Suprapubic skin (tissue), 4 donors: ENCODE measurements at regions not wholly inside any gene's neighbourhood (a gene's known extent, or its start where the extent isn't known, plus 50 kb on each side); places are given as distances from the start of the nearest gene placed in this dataset.

ENCODE experiments used
- DNase-seq, 2 donors: peaks; one replicate each; pipeline ENCODE4 v3.0.0-alpha.2; 2019; ENCODE audit warnings: low spot score in 2 of 2
- H3K27ac ChIP-seq: fragments of 200-600 bp; sonication (generic); one replicate; pipeline ENCODE4 v1.5.1; 2019
- H3K27me3 ChIP-seq: fragments of 200-600 bp; sonication (generic); one replicate; pipeline ENCODE4 v1.5.1; 2019
- H3K36me3 ChIP-seq: fragments of 200-600 bp; sonication (generic); one replicate; pipeline ENCODE4 v1.5.1; 2019
- H3K4me1 ChIP-seq: fragments of 200-600 bp; sonication (generic); one replicate; pipeline ENCODE4 v1.5.1; 2019
- H3K4me3 ChIP-seq: fragments of 200-600 bp; sonication (generic); one replicate; pipeline ENCODE4 v1.5.1; 2019; ENCODE audit warnings: mild to moderate bottlenecking
- H3K9me3 ChIP-seq: fragments of 200-600 bp; sonication (generic); one replicate; pipeline ENCODE4 v1.5.1; 2019
- CTCF ChIP-seq, 2 donors: fragments of 200-600 bp in 1 of 2; fragments of 450-650 bp in 1 of 2; sonication (generic) in 1 of 2; IDR thresholded peaks; one replicate each; pipeline ENCODE4 v1.5.1; 2016 to 2019; ENCODE audit warnings: antibody characterized with exemption in 2 of 2, mild to moderate bottlenecking in 1 of 2, moderate library complexity in 1 of 2
- EP300 ChIP-seq: sonication (generic); formaldehyde crosslinking; IDR thresholded peaks from one replicate; pipeline ENCODE4 v1.6.1; 2017; ENCODE audit warnings: antibody characterized with exemption
- POLR2A ChIP-seq, 2 donors: fragments of 450-650 bp; IDR thresholded peaks; one replicate each; pipeline ENCODE4 v1.6.1; 2017; ENCODE audit warnings: antibody characterized with exemption in 2 of 2, mild to moderate bottlenecking in 2 of 2, moderate library complexity in 2 of 2
- POLR2AphosphoS5 ChIP-seq, 3 donors: sonication (generic); formaldehyde crosslinking; IDR thresholded peaks; one replicate each; pipeline ENCODE4 v1.6.1; 2017; ENCODE audit warnings: antibody characterized with exemption in 3 of 3
- WGBS: methylation state at CpG from one replicate; pipeline ENCODE4 v1.1.5; 2018; 5-methylcytosine and 5-hydroxymethylcytosine counted together

GRCh38 chr2:134146620-134147019 lies 107.3 kb upstream of the MGAT5 start:
- Histone ChIP-seq H3K4me3 (no peak overlapping the region), H3K4me1 (peaks cover 39% of the 10 kb centered on the region), H3K9me3 (no peaks in the 10 kb centered on the region), H3K36me3 (no peaks in the 10 kb centered on the region), H3K27me3 (no peaks in the 10 kb centered on the region), H3K27ac (no peak overlapping the region)
- no peak for TF ChIP-seq POLR2A (IDR thresholded peaks at IDR 0.05)
- no peak for TF ChIP-seq POLR2AphosphoS5 (IDR thresholded peaks at IDR 0.05)
- TF ChIP-seq EP300, result no peak
- DNase-seq, result no peak
- 57% methylated on average over 5 of the region's 5 CpGs for WGBS

GRCh38 chr2:134148172-134148571 lies 105.7 kb upstream of the MGAT5 start:
- DNase-seq, result no peak
- Histone ChIP-seq H3K4me3 (no peak overlapping the region), H3K27ac (no peak overlapping the region), H3K36me3 (no peaks in the 10 kb centered on the region), H3K4me1 (peaks cover 36% of the 10 kb centered on the region), H3K9me3 (no peaks in the 10 kb centered on the region), H3K27me3 (no peaks in the 10 kb centered on the region)
- TF ChIP-seq CTCF (IDR thresholded peaks at IDR 0.05), result no peak
- TF ChIP-seq POLR2AphosphoS5 (IDR thresholded peaks at IDR 0.05), result no peak
- no peak for TF ChIP-seq EP300
- no peak for TF ChIP-seq POLR2A (IDR thresholded peaks at IDR 0.05)
- 95% methylated on average over 2 of the region's 2 CpGs for WGBS

GRCh38 chr2:134148843-134149472 lies 104.9 kb upstream of the MGAT5 start:
- no peaks in the 10 kb centered on the region for H3K36me3 ChIP-seq
- no peak overlapping the region for H3K4me3 ChIP-seq
- H3K4me1 ChIP-seq, result peaks cover 40% of the 10 kb centered on the region
- H3K27ac ChIP-seq, result no peak overlapping the region
- TF ChIP-seq POLR2A (IDR thresholded peaks at IDR 0.05), result no peak
- no peak for TF ChIP-seq CTCF (IDR thresholded peaks at IDR 0.05)
- no peak for TF ChIP-seq EP300
- no peak for TF ChIP-seq POLR2AphosphoS5 (IDR thresholded peaks at IDR 0.05)
- DNase-seq, result no peak
- no peaks in the 10 kb centered on the region for H3K9me3 ChIP-seq
- 58% methylated on average over 6 of the region's 6 CpGs for WGBS
- no peaks in the 10 kb centered on the region for H3K27me3 ChIP-seq

GRCh38 chr2:134149904-134150303 lies 104.0 kb upstream of the MGAT5 start:
- Histone ChIP-seq H3K27ac (no peak overlapping the region), H3K27me3 (no peaks in the 10 kb centered on the region), H3K4me3 (no peak overlapping the region), H3K9me3 (no peaks in the 10 kb centered on the region), H3K36me3 (no peaks in the 10 kb centered on the region), H3K4me1 (peaks cover 48% of the 10 kb centered on the region)
- no peak for TF ChIP-seq EP300
- TF ChIP-seq POLR2A (IDR thresholded peaks at IDR 0.05), result no peak
- TF ChIP-seq POLR2AphosphoS5 (IDR thresholded peaks at IDR 0.05), result no peak
- TF ChIP-seq CTCF (IDR thresholded peaks at IDR 0.05), result no peak
- no CpG with 5 or more reads among the region's 1 CpG for WGBS
- DNase-seq, result no peak

- WGBS, result 97% methylated on average over 3 of the region's 3 CpGs
- H3K27ac ChIP-seq, result no peak overlapping the region
- H3K27me3 ChIP-seq, result no peaks in the 10 kb centered on the region
- H3K36me3 ChIP-seq, result no peaks in the 10 kb centered on the region
- no peak for DNase-seq
- H3K4me1 ChIP-seq, result peaks cover 54% of the 10 kb centered on the region
- H3K9me3 ChIP-seq, result no peaks in the 10 kb centered on the region
- TF ChIP-seq POLR2AphosphoS5 (IDR thresholded peaks at IDR 0.05) (no peak), POLR2A (IDR thresholded peaks at IDR 0.05) (no peak), EP300 (no peak), CTCF (IDR thresholded peaks at IDR 0.05) (no peak)
- H3K4me3 ChIP-seq, result no peak overlapping the region
These were observed 103.1 kb upstream of the MGAT5 start for GRCh38 chr2:134150760-134151159.
